ENCODE measurements at regions not wholly inside any gene's neighbourhood (a gene's known extent, or its start where the extent isn't known, plus 50 kb on each side); places are given as distances from the start of the nearest gene placed in this dataset.

DNA sequence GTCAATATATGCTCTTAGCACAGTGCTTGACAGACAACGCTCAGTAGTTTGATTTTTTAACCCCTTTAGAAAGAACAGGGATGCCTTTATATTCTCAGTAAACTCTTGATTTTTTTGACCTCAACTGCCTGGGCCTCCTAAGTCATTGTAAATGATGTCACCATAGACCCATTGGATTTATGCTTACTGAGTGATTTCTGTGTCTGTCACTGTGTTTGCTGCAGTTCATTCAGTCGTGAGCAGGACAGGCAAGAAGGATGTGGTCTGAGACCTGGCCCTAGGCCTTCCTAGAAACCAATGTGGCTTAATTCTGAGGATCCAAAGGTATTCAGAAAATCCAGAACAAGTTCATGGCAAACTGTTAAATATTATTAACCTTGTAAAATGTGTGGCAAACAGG lies 868.1 kb downstream of the XPNPEP1 start:
- no peak for TF ChIP-seq POLR2A (IDR thresholded peaks at IDR 0.05)
- TF ChIP-seq, protein P1, sequence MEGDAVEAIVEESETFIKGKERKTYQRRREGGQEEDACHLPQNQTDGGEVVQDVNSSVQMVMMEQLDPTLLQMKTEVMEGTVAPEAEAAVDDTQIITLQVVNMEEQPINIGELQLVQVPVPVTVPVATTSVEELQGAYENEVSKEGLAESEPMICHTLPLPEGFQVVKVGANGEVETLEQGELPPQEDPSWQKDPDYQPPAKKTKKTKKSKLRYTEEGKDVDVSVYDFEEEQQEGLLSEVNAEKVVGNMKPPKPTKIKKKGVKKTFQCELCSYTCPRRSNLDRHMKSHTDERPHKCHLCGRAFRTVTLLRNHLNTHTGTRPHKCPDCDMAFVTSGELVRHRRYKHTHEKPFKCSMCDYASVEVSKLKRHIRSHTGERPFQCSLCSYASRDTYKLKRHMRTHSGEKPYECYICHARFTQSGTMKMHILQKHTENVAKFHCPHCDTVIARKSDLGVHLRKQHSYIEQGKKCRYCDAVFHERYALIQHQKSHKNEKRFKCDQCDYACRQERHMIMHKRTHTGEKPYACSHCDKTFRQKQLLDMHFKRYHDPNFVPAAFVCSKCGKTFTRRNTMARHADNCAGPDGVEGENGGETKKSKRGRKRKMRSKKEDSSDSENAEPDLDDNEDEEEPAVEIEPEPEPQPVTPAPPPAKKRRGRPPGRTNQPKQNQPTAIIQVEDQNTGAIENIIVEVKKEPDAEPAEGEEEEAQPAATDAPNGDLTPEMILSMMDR (IDR thresholded peaks at IDR 0.05), result no peak
- no peak for TF ChIP-seq POLR2AphosphoS5 (IDR thresholded peaks at IDR 0.05)
- no peak for TF ChIP-seq EP300 (IDR thresholded peaks at IDR 0.05)

Data from upper lobe of left lung (tissue), 4 donors.